ENCODE measurements at regions not wholly inside any gene's neighbourhood (a gene's known extent, or its start where the extent isn't known, plus 50 kb on each side); places are given as distances from the start of the nearest gene placed in this dataset.

- H3K36me3 ChIP-seq (ENCODE audit: control insufficient read depth in 2 of 2, extremely low read depth in 1 of 2, insufficient read depth in 2 of 2, low read length in 2 of 2), result no peaks in the 10 kb centered on the region
- dilution Hi-C loops (cut with MboI; ENCODE audit: extremely low pct_ligation_motif_present, low sequenced_read_pairs), result no loop called here
- TF ChIP-seq MAX (IDR thresholded peaks at IDR 0.05; ENCODE audit: insufficient read depth, insufficient read length) (no peak), POLR2AphosphoS5 (IDR thresholded peaks at IDR 0.05; ENCODE audit: insufficient read depth, low read depth, low read length) (no peak)
- H2AFZ ChIP-seq (ENCODE audit: low read depth, low read length), result no peak overlapping the region
- intact Hi-C loops (cut with micrococcal nuclease), result no loop called here
- no peak overlapping the region for H3K27ac ChIP-seq (ENCODE audit: insufficient read depth, low read depth, low read length)
- ChIA-PET POLR2A (no interaction called here), CTCF (interaction anchor here (0.7 to 1.2 kb wide), 3 partner anchors 8 to 21 kb away, joined by 3 read pairs; no protein-coding TSS in a partner anchor)
- DNase-seq (ENCODE audit: low read depth, low spot score) (no peak), FAIRE-seq (no peak)
- H4K20me1 ChIP-seq (replicated peaks; ENCODE audit: control insufficient read depth, extremely low read depth, insufficient read depth, low read length), result no peaks in the 10 kb centered on the region
- H3K9me3 ChIP-seq (replicated peaks; ENCODE audit: control insufficient read depth, insufficient read depth, low read length), result no peaks in the 10 kb centered on the region
- no TSS peak for BruUV-seq (replicated peaks)
- H3K4me3 ChIP-seq (replicated peaks in 1 of 3; ENCODE audit: insufficient read depth in 1 of 3, low read depth in 1 of 3, low read length in 3 of 3), result no peak overlapping the region
- H3K27me3 ChIP-seq (ENCODE audit: control insufficient read depth in 2 of 2, insufficient read depth in 2 of 2, low read length in 2 of 2), result no peaks in the 10 kb centered on the region
- no peak overlapping the region for H3K9ac ChIP-seq (replicated peaks; ENCODE audit: extremely low read depth, insufficient read depth, low read length)
- no peaks in the 10 kb centered on the region for H3K9me1 ChIP-seq (replicated peaks; ENCODE audit: control insufficient read depth, extremely low read depth, insufficient read depth, low read length)
- no peak overlapping the region for H3K4me2 ChIP-seq (ENCODE audit: insufficient read depth, low read length)
- peaks cover 12% of the 10 kb centered on the region for H3K4me1 ChIP-seq (ENCODE audit: control insufficient read depth, extremely low read depth, insufficient read depth, low read length)
- H3K79me2 ChIP-seq (ENCODE audit: control insufficient read depth, insufficient read depth, low read length), result no peaks in the 10 kb centered on the region
Observed at GRCh38 chr2:216294305-216294704, 78.0 kb downstream of the MARCHF4 start.

GRCh38 chr2:216293883-216294282 is 78.4 kb downstream of the MARCHF4 start:
- intact Hi-C loops (cut with micrococcal nuclease) (no loop called here), dilution Hi-C loops (cut with MboI; ENCODE audit: extremely low pct_ligation_motif_present, low sequenced_read_pairs) (no loop called here)
- Histone ChIP-seq H3K27me3 (ENCODE audit: control insufficient read depth in 2 of 2, insufficient read depth in 2 of 2, low read length in 2 of 2) (no peaks in the 10 kb centered on the region), H4K20me1 (replicated peaks; ENCODE audit: control insufficient read depth, extremely low read depth, insufficient read depth, low read length) (no peaks in the 10 kb centered on the region), H3K9me3 (replicated peaks; ENCODE audit: control insufficient read depth, insufficient read depth, low read length) (no peaks in the 10 kb centered on the region), H2AFZ (ENCODE audit: low read depth, low read length) (no peak overlapping the region), H3K4me2 (ENCODE audit: insufficient read depth, low read length) (no peak overlapping the region), H3K79me2 (ENCODE audit: control insufficient read depth, insufficient read depth, low read length) (no peaks in the 10 kb centered on the region), H3K9ac (replicated peaks; ENCODE audit: extremely low read depth, insufficient read depth, low read length) (no peak overlapping the region), H3K9me1 (replicated peaks; ENCODE audit: control insufficient read depth, extremely low read depth, insufficient read depth, low read length) (no peaks in the 10 kb centered on the region), H3K27ac (ENCODE audit: insufficient read depth, low read depth, low read length) (no peak overlapping the region), H3K4me3 (replicated peaks in 1 of 3; ENCODE audit: insufficient read depth in 1 of 3, low read depth in 1 of 3, low read length in 3 of 3) (no peak overlapping the region), H3K4me1 (ENCODE audit: control insufficient read depth, extremely low read depth, insufficient read depth, low read length) (peaks cover 8% of the 10 kb centered on the region), H3K36me3 (ENCODE audit: control insufficient read depth in 2 of 2, extremely low read depth in 1 of 2, insufficient read depth in 2 of 2, low read length in 2 of 2) (no peaks in the 10 kb centered on the region)
- CTCF ChIA-PET, result interaction anchor here (0.8 to 1.2 kb wide), 2 partner anchors 10 to 11 kb away, joined by 3 read pairs; no protein-coding TSS in a partner anchor
- DNase-seq (ENCODE audit: low read depth, low spot score) (no peak), FAIRE-seq (no peak)
- POLR2A ChIA-PET, result no interaction called here
- TF ChIP-seq EZH2 (IDR thresholded peaks at IDR 0.05; ENCODE audit: borderline replicate concordance, low read depth, low read length, severe bottlenecking) (no peak), MYC (IDR thresholded peaks at IDR 0.05; ENCODE audit: low read depth, low read length) (no peak), FOS (IDR thresholded peaks at IDR 0.05; ENCODE audit: borderline replicate concordance, insufficient read depth, low read length) (no peak), POLR2A (IDR thresholded peaks at IDR 0.05; ENCODE audit: low read depth, low read length) (no peak), MAX (IDR thresholded peaks at IDR 0.05; ENCODE audit: insufficient read depth, insufficient read length) (no peak), GATA2 (IDR thresholded peaks at IDR 0.05; ENCODE audit: insufficient read depth, insufficient read length, low read depth, low read length) (no peak)
- BruUV-seq (replicated peaks), result no TSS peak
